Lower leg skin (tissue), 4 donors: ENCODE measurements at regions not wholly inside any gene's neighbourhood (a gene's known extent, or its start where the extent isn't known, plus 50 kb on each side); places are given as distances from the start of the nearest gene placed in this dataset.

ENCODE experiments used
- DNase-seq, 2 donors: peaks; one replicate each; pipeline ENCODE4 v3.0.0-alpha.2; 2019; ENCODE audit warnings: low spot score in 2 of 2
- H3K4me3 ChIP-seq: fragments of 200-600 bp; sonication (generic); 2 replicates; pipeline ENCODE4 v1.5.1; 2017; ENCODE audit warnings: mild to moderate bottlenecking, low read depth; ENCODE audit not compliant: poor library complexity, severe bottlenecking
- CTCF ChIP-seq, 3 donors: fragments of 450-650 bp; IDR thresholded peaks; one replicate each; pipeline ENCODE4 v1.5.1; 2016; ENCODE audit warnings: antibody characterized with exemption in 3 of 3, mild to moderate bottlenecking in 3 of 3, moderate library complexity in 2 of 3
- POLR2A ChIP-seq, 2 donors: fragments of 450-650 bp; IDR thresholded peaks; one replicate each; pipeline ENCODE4 v1.6.1; 2016 to 2017; ENCODE audit warnings: antibody characterized with exemption in 2 of 2, mild to moderate bottlenecking in 1 of 2, moderate library complexity in 1 of 2
- WGBS, 2 donors: methylation state at CpG; one replicate each; pipeline ENCODE4 v1.1.5; 2018; 5-methylcytosine and 5-hydroxymethylcytosine counted together
- intact Hi-C: fragments of 100-400 bp; cut with DNase I; formaldehyde crosslinking; loops from one replicate; pipeline ENCODE4 v1.15.0; 2023; ENCODE audit warnings: low total_unique reads

GRCh38 chr1:221069178-221069903 lies 190.1 kb downstream of the HLX start:
- WGBS, 2 donors = 37 to 48% methylated on average over 5 of the region's 5 CpGs
- intact Hi-C loops = no loop called here
- DNase-seq = no peak
- no peak for TF ChIP-seq POLR2A (IDR thresholded peaks at IDR 0.05)
- no peak for TF ChIP-seq CTCF (IDR thresholded peaks at IDR 0.05)
- no peak overlapping the region for H3K4me3 ChIP-seq

- no peak overlapping the region for H3K4me3 ChIP-seq
- intact Hi-C loops = no loop called here
- TF ChIP-seq POLR2A (IDR thresholded peaks at IDR 0.05) = no peak
- TF ChIP-seq CTCF (IDR thresholded peaks at IDR 0.05) = no peak
- DNase-seq = no peak
- WGBS, 2 donors = 79 to 89% methylated on average over 2 of the region's 2 CpGs
Observed at GRCh38 chr1:221069986-221070385, 190.7 kb downstream of the HLX start.

- DNase-seq = no peak
- intact Hi-C loops = no loop called here
- WGBS, 2 donors = 38 to 44% methylated on average over 1 of the region's 1 CpG
- TF ChIP-seq CTCF (IDR thresholded peaks at IDR 0.05) (no peak), POLR2A (IDR thresholded peaks at IDR 0.05) (no peak)
- no peak overlapping the region for H3K4me3 ChIP-seq
Observed at GRCh38 chr1:221071777-221072176, 192.5 kb downstream of the HLX start.

- no peak for DNase-seq
- TF ChIP-seq POLR2A (IDR thresholded peaks at IDR 0.05) = no peak
- no peak for TF ChIP-seq CTCF (IDR thresholded peaks at IDR 0.05)
- no peak overlapping the region for H3K4me3 ChIP-seq
- WGBS, 2 donors = 42 to 70% methylated on average over 1 of the region's 1 CpG
- intact Hi-C loops = no loop called here
Observed at GRCh38 chr1:221072214-221072613, 193.0 kb downstream of the HLX start.

GRCh38 chr1:221074332-221074731 lies 195.1 kb downstream of the HLX start:
- TF ChIP-seq POLR2A (IDR thresholded peaks at IDR 0.05) (no peak), CTCF (IDR thresholded peaks at IDR 0.05) (no peak)
- WGBS, 2 donors = 33 to 69% methylated on average over 1 to 2 of the region's 2 CpGs
- DNase-seq = no peak
- H3K4me3 ChIP-seq = no peak overlapping the region
- intact Hi-C loops = no loop called here

- DNase-seq = no peak
- intact Hi-C loops = no loop called here
- no peak overlapping the region for H3K4me3 ChIP-seq
- 40 to 42% methylated on average over 3 of the region's 3 CpGs for WGBS, 2 donors
- TF ChIP-seq POLR2A (IDR thresholded peaks at IDR 0.05) (no peak), CTCF (IDR thresholded peaks at IDR 0.05) (no peak)
Observed at GRCh38 chr1:221075911-221076310, 196.7 kb downstream of the HLX start.
